ENCODE measurements at regions not wholly inside any gene's neighbourhood (a gene's known extent, or its start where the extent isn't known, plus 50 kb on each side); places are given as distances from the start of the nearest gene placed in this dataset.
"Not testable (repeated sequence)": the region's sequence is repeated elsewhere in the genome, so short reads cannot be mapped to it uniquely, and the experiment has no call there.

DNA sequence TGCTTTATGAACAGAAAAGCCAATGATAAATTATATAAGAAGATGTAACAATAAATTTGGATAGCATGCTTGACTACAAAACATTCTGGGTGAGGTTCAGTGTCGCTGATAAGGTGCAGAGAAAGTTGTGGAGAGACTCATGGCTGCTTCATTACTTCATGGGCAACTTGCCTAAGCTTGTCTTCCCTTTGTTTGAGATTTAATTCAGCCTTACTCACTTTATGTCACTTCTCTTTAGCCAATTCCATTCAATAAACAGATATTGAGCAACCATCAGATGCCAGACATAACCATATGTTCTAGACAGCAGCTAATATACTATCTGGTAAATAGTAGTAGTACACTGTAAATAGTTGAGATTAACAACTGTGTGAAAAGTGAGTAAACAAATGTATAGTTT, 401.5 kb upstream of the FRG2C start:
- Histone ChIP-seq H3K9me3 (no peaks in the 10 kb centered on the region), H3K27me3 (no peaks in the 10 kb centered on the region), H3K4me3 (no peak overlapping the region), H3K27ac (replicated peaks in 1 of 4) (no peak overlapping the region), H3K4me1 (no peaks in the 10 kb centered on the region), H3K36me3 (no peaks in the 10 kb centered on the region)
- DNase-seq (ENCODE audit: extremely low spot score): no peak
- TF ChIP-seq POLR2AphosphoS5 (IDR thresholded peaks at IDR 0.05) (no peak), EP300 (IDR thresholded peaks at IDR 0.05) (no peak), POLR2A (IDR thresholded peaks at IDR 0.05; ENCODE audit: low read depth) (no peak)
- TF ChIP-seq, protein P1, sequence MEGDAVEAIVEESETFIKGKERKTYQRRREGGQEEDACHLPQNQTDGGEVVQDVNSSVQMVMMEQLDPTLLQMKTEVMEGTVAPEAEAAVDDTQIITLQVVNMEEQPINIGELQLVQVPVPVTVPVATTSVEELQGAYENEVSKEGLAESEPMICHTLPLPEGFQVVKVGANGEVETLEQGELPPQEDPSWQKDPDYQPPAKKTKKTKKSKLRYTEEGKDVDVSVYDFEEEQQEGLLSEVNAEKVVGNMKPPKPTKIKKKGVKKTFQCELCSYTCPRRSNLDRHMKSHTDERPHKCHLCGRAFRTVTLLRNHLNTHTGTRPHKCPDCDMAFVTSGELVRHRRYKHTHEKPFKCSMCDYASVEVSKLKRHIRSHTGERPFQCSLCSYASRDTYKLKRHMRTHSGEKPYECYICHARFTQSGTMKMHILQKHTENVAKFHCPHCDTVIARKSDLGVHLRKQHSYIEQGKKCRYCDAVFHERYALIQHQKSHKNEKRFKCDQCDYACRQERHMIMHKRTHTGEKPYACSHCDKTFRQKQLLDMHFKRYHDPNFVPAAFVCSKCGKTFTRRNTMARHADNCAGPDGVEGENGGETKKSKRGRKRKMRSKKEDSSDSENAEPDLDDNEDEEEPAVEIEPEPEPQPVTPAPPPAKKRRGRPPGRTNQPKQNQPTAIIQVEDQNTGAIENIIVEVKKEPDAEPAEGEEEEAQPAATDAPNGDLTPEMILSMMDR (IDR thresholded peaks at IDR 0.05): no peak
- 80% methylated on average over 1 of the region's 1 CpG for WGBS
- intact Hi-C loops (cut with DNase I): no loop called here

DNA sequence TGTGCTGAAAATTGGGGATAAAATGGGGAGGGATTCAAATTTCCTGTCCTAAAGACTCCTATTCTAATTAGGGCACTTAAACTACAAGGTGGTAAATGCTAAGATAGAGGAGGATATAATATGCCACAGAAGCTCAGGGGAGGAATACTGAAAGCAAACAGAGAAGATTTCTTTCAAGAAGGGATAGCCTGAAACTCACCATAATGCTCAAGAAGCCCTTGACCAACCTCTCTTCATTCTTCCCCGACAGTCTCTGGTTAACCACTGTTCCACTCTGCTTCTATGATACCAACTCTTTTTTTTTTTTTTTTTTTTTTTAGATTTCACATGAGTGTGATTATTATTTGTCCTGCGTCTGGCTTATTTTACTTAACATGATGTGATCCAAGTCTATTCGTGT, 398.2 kb upstream of the FRG2C start:
- 93% methylated on average over 3 of the region's 3 CpGs for WGBS
- TF ChIP-seq EP300 (IDR thresholded peaks at IDR 0.05) (no peak), POLR2AphosphoS5 (IDR thresholded peaks at IDR 0.05) (no peak), POLR2A (IDR thresholded peaks at IDR 0.05; ENCODE audit: low read depth) (no peak)
- TF ChIP-seq, protein P1 (IDR thresholded peaks at IDR 0.05): no peak
- H3K27ac ChIP-seq (replicated peaks in 1 of 4): no peak overlapping the region

DNA sequence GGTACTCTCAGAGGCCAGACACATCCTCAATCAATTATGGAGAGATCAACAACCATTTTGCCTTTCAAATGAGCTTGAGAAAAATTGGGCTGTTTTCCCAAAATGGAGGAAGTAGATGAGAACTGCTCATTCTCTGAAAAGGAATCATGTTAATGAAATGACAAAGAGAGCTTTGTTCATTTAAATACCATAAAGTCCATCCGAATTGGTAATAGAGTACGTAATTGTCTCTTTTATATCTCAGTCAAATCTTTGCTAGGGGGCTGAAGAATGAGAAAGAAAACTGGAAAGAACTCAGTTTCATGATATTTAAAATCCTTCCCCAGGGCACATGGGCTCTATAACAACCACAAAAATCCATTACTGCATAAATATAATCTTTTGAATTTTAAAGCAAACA, 395.6 kb upstream of the FRG2C start:
- WGBS: 81% methylated on average over 2 of the region's 2 CpGs
- H3K4me1 ChIP-seq; H3K27ac ChIP-seq (replicated peaks in 1 of 4); H3K27me3 ChIP-seq; H3K4me3 ChIP-seq; DNase-seq (ENCODE audit: extremely low spot score); intact Hi-C loops (cut with DNase I); H3K36me3 ChIP-seq; H3K9me3 ChIP-seq: not testable (repeated sequence)

More for the DNA sequence above, 398.2 kb upstream of the FRG2C start:
- Histone ChIP-seq H3K4me1 (no peaks in the 10 kb centered on the region), H3K9me3 (no peaks in the 10 kb centered on the region), H3K36me3 (no peaks in the 10 kb centered on the region), H3K27me3 (no peaks in the 10 kb centered on the region), H3K4me3 (no peak overlapping the region)
- no peak for DNase-seq (ENCODE audit: extremely low spot score)
- intact Hi-C loops (cut with DNase I): no loop called here

DNA sequence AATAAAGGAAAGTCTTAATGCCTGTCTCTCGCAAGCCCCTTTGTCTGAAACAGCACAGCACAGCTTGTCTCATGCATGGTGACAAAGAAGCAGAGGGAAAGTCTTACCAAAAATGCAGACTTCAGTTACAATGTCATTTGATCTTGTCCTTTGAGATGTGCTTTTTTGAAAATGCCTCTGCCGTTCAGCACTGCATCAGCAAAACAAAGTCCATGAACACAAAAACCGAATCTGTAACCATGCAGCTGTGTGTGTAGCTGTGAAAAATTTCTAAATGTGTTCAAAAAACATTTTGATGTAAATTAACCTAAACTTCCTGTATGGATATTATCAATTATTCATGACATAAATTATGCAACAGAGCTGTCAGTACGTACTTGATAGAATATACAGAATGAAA, 391.9 kb upstream of the FRG2C start:
- intact Hi-C loops (cut with DNase I): not testable (repeated sequence)
- 74% methylated on average over 4 of the region's 4 CpGs for WGBS

DNA sequence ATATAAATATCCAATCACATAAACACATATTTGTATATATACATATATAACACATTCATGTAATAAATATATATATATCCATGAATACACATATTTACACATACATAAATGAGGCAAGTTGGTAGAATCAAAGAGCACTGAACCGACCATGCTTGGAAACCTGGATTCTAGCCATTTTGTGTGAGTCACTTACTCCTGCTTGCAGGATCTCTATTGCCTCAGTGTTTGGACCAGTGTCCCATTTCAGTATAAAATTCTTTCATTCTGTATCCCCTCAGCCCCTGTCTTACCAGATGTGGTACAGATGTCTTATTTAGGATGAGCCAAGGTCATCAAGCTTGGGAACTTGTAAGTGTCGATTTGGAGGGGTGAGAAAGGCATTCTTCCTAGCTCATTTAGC, 391.4 kb upstream of the FRG2C start:
- H3K4me1 ChIP-seq: no peaks in the 10 kb centered on the region
- no peaks in the 10 kb centered on the region for H3K27me3 ChIP-seq
- no peaks in the 10 kb centered on the region for H3K36me3 ChIP-seq
- TF ChIP-seq, protein P1 (IDR thresholded peaks at IDR 0.05): no peak
- TF ChIP-seq EP300 (IDR thresholded peaks at IDR 0.05): no peak
- TF ChIP-seq POLR2A (IDR thresholded peaks at IDR 0.05; ENCODE audit: low read depth): no peak
- no peak for TF ChIP-seq POLR2AphosphoS5 (IDR thresholded peaks at IDR 0.05)
- 33% methylated on average over 2 of the region's 2 CpGs for WGBS
- H3K9me3 ChIP-seq: no peaks in the 10 kb centered on the region
- DNase-seq (ENCODE audit: extremely low spot score): no peak
- intact Hi-C loops (cut with DNase I): no loop called here
- no peak overlapping the region for H3K4me3 ChIP-seq
- H3K27ac ChIP-seq (replicated peaks in 1 of 4): no peak overlapping the region

More for the DNA sequence above, 391.9 kb upstream of the FRG2C start:
- H3K27me3 ChIP-seq; H3K4me3 ChIP-seq; DNase-seq (ENCODE audit: extremely low spot score); H3K36me3 ChIP-seq; H3K27ac ChIP-seq (replicated peaks in 1 of 4); H3K9me3 ChIP-seq; H3K4me1 ChIP-seq: not testable (repeated sequence)

DNA sequence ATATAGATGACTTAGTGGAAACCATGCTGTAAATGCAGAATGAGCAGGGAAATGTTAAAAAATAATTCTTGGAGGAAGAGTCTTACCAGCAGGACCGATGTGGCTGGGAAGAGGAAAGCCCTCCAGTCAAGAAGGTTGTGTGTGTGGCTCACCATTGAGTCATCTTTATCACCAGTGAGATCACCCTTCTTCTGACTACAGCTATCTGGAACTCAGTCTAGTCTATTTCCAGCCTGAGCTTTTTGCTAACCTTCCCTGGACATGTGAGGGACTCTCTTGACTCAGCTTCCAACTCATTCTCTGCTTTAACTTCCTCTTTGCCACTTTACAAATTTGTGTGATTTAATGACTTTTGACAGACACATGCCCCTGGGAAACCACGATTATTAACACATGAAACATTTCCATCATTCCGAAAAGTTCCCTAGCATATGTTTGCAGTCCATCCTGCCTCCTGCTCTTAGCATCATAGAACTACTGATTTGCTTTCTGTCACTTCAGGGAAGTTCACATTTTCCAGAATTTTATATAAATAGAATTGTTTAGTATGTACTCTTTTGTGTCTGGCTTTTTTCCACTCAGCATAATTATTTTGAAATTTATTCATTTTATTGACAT, 378.5 kb upstream of the FRG2C start:
- 48% methylated on average over 3 of the region's 3 CpGs for WGBS
- DNase-seq (ENCODE audit: extremely low spot score); H3K9me3 ChIP-seq; H3K27me3 ChIP-seq; H3K36me3 ChIP-seq; H3K4me3 ChIP-seq; H3K27ac ChIP-seq (replicated peaks in 1 of 4); H3K4me1 ChIP-seq; intact Hi-C loops (cut with DNase I): not testable (repeated sequence)

DNA sequence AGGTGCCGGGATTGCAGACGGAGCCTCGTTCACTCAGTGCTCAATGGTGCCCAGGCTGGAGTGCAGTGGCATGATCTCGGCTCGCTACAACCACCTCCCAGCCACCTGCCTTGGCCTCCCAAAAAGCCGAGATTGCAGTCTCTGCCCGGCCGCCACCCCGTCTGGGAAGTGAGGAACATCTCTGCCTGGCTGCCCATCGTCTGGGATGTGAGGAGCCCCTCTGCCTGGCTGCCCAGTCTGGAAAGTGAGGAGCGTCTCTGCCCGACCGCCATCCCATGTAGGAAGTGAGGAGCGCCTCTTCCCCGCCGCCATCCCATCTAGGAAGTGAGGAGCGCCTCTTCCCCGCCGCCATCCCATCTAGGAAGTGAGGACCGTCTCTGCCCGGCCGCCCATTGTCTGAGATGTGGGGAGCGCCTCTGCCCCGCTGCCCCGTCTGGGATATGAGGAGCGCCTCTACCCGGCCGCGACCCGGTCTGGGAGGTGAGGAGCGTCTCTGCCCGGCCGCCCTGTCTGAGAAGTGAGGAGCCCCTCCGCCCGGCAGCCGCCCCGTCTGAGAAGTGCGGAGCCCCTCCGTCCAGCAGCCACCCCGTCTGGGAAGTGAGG, 375.1 kb upstream of the FRG2C start:
- H3K27me3 ChIP-seq; intact Hi-C loops (cut with DNase I); H3K9me3 ChIP-seq; H3K36me3 ChIP-seq; H3K27ac ChIP-seq (replicated peaks in 1 of 4); DNase-seq (ENCODE audit: extremely low spot score); H3K4me1 ChIP-seq; H3K4me3 ChIP-seq: not testable (repeated sequence)
- WGBS: 98% methylated on average over 29 of the region's 40 CpGs

Data from esophagus muscularis mucosa (tissue), 4 donors.